AG04449 (cell line): ENCODE measurements at regions not wholly inside any gene's neighbourhood (a gene's known extent, or its start where the extent isn't known, plus 50 kb on each side); places are given as distances from the start of the nearest gene placed in this dataset.

Source experiments
- CTCF ChIA-PET: fragments of 350-600 bp; formaldehyde crosslinking; extraction: SDS; loops from one replicate; lab custom pipeline; 2021; ENCODE audit warnings: antibody characterized with exemption; lab: Yijun Ruan, JAX
- POLR2A ChIA-PET: fragments of 400-600, 350-600 bp; formaldehyde crosslinking; extraction: SDS; loops from one replicate; lab custom pipeline; 2020; ENCODE audit warnings: antibody characterized with exemption, inconsistent platforms; lab: Yijun Ruan, JAX
- DNase-seq: peaks from one replicate; pipeline ENCODE4 v3.0.0-alpha.2; 2010; ENCODE audit warnings: low read depth, low spot score
- H3K4me3 ChIP-seq: 2 replicates; pipeline ENCODE4 v1.5.1; 2011; ENCODE audit warnings: low read depth, mild to moderate bottlenecking, control low read depth, low read length
- TF ChIP-seq, protein P1 (sequence below): IDR thresholded peaks from one replicate; pipeline ENCODE4 v1.5.1; 2011; ENCODE audit warnings: mild to moderate bottlenecking, moderate library complexity, low read length, control low read depth, inconsistent platforms; ENCODE audit not compliant: insufficient read depth; ENCODE audit errors: missing control alignments

DNA sequence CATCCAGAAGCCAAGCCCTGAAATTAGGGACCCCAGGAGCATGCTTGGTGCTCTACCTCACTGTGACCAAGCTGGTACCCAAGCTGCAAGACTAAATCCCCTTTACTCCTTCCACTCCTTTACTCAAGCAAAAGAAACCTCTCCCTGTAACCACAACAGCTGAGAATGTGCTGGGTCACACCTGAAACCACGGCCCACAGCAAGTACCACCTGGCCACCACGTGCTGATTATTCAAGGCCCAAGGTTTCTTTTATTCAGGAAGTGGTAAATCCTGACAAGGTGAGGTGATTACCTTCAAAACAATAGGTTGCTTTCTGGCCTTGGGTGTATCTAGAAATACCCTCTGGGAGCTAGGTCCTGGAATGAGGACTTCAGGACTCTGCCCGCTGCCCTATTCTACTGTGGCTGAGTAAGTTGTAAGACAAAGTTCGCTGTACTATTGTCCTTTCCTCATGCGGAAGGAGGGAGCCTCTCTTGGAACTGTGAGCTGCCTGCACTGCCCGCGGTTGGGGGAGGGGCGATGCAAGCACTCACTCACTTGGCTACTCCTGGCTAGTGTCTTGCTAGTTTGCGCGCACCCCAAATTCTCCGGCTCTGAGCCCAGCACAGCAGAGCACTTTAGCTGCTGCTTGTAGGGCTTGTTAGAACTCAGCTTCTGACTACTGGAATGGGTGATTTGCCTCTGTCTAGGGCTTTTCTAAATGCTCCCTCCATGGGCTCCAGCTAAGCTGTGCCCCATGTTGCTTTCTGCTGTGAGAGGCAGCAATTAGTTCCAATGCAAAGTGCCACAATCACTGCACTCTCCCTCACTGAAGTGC is 487.1 kb upstream of the CNTN3 start:
- no peak for DNase-seq
- TF ChIP-seq, protein P1, sequence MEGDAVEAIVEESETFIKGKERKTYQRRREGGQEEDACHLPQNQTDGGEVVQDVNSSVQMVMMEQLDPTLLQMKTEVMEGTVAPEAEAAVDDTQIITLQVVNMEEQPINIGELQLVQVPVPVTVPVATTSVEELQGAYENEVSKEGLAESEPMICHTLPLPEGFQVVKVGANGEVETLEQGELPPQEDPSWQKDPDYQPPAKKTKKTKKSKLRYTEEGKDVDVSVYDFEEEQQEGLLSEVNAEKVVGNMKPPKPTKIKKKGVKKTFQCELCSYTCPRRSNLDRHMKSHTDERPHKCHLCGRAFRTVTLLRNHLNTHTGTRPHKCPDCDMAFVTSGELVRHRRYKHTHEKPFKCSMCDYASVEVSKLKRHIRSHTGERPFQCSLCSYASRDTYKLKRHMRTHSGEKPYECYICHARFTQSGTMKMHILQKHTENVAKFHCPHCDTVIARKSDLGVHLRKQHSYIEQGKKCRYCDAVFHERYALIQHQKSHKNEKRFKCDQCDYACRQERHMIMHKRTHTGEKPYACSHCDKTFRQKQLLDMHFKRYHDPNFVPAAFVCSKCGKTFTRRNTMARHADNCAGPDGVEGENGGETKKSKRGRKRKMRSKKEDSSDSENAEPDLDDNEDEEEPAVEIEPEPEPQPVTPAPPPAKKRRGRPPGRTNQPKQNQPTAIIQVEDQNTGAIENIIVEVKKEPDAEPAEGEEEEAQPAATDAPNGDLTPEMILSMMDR: no peak
- ChIA-PET POLR2A (no interaction called here), CTCF (no interaction called here)
- H3K4me3 ChIP-seq: no peak overlapping the region

GRCh38 chr3:75110741-75111140 is 496.3 kb upstream of the CNTN3 start:
- ChIA-PET POLR2A (no interaction called here), CTCF (no interaction called here)
- no peak for DNase-seq
- TF ChIP-seq, protein P1: no peak
- no peak overlapping the region for H3K4me3 ChIP-seq

GRCh38 chr3:75115695-75116094 is 501.2 kb upstream of the CNTN3 start:
- ChIA-PET POLR2A (no interaction called here), CTCF (no interaction called here)
- TF ChIP-seq, protein P1: no peak
- no peak for DNase-seq
- no peak overlapping the region for H3K4me3 ChIP-seq

DNA sequence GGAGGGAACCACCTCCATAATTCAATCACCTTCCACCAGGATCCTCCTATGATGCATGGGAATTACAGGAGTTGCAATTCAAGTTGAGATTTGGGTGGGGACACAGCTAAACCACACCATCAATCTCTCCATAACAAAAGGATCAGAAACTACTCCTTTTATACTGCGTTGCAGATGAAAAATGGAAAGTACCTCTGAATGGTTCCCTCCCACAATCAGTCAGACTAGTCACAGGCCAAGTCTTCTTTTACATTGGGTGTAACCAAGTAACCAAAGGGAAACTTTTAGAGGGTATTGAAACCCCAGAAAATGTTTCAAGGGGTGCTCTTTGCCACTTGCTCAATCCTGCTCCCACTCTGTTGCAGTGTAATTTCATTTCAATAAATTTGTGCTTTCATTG is 504.3 kb upstream of the CNTN3 start:
- ChIA-PET CTCF (no interaction called here), POLR2A (no interaction called here)
- H3K4me3 ChIP-seq: no peak overlapping the region
- TF ChIP-seq, protein P1: no peak
- no peak for DNase-seq

DNA sequence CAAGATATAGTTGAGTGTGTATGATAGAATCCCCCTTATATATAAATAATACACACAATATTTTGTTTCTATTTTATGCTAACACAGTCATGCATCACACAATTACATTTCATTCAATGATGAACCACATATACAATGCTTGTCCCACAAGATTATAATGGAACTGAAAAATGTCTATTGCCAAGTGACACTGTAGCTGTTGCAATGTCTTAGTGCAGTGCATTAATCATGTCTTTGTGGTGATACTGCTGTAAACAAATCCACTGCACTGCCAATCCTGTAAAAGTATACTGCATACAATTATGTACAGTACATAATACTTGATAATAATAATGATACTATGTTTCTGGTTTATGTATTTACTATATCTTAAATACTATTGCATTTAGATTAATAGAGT is 512.1 kb upstream of the CNTN3 start:
- ChIA-PET POLR2A (no interaction called here), CTCF (no interaction called here)

DNA sequence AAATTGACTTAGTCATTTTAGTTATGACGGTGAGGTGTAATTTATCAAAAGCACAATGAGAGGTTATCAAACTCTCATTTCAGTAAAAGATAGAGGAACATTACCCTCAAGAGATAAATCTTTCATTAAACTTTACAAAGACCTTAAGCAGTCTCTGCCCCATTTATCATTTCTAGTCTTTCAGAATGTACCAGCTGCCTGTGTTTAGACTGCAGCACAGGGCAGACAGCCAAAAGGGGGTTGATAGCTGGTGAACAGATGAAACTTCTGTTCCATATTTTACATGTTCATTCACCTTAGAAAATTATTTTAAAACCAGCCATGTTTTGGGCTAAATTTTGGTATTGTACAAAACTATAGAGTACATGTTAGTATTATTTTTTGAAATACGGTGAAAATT is 514.6 kb upstream of the CNTN3 start:
- TF ChIP-seq, protein P1: no peak
- ChIA-PET POLR2A (no interaction called here), CTCF (no interaction called here)
- no peak overlapping the region for H3K4me3 ChIP-seq
- no peak for DNase-seq

More for the DNA sequence above, 512.1 kb upstream of the CNTN3 start:
- no peak overlapping the region for H3K4me3 ChIP-seq
- DNase-seq: no peak
- TF ChIP-seq, protein P1: no peak
